SU-DHL-6 (cell line): ENCODE measurements at regions not wholly inside any gene's neighbourhood (a gene's known extent, or its start where the extent isn't known, plus 50 kb on each side); places are given as distances from the start of the nearest gene placed in this dataset.

Source experiments
- H2AFZ ChIP-seq: fragments of 200-600 bp; sonication (generic); 2 replicates; pipeline ENCODE4 v1.6.1; 2014; ENCODE audit warnings: low read depth, mild to moderate bottlenecking, moderate library complexity, mixed read lengths, antibody characterized with exemption, low read length; ENCODE audit not compliant: severe bottlenecking
- H3F3A ChIP-seq: fragments of 200-600 bp; shearing (Covaris generic); 2 replicates; pipeline ENCODE4 v1.6.0; 2016; ENCODE audit warnings: antibody characterized with exemption, mild to moderate bottlenecking; ENCODE audit not compliant: insufficient read depth
- H3K27ac ChIP-seq: fragments of 200-600 bp; sonication (generic); 2 replicates; pipeline ENCODE4 v1.5.1; 2016; ENCODE audit warnings: low read depth, mild to moderate bottlenecking, low read length, moderate library complexity, mixed read lengths
- H3K27me3 ChIP-seq: fragments of 200-600 bp; sonication (generic), shearing (Covaris generic); 2 replicates; pipeline ENCODE4 v1.6.0; 2014; ENCODE audit warnings: mild to moderate bottlenecking, low read length
- H3K36me3 ChIP-seq: fragments of 200-600 bp; sonication (generic); 2 replicates; pipeline ENCODE4 v1.6.1; 2014; ENCODE audit warnings: mild to moderate bottlenecking, low read length, mixed read lengths
- H3K4me2 ChIP-seq: fragments of 300-600, 200-600 bp; shearing (Covaris generic), sonication (generic); 2 replicates; pipeline ENCODE4 v1.6.0; 2014; ENCODE audit warnings: low read length, low read depth, mild to moderate bottlenecking; ENCODE audit not compliant: poor library complexity, severe bottlenecking
- H3K4me3 ChIP-seq: fragments of 200-600 bp; sonication (generic); 2 replicates; pipeline ENCODE4 v1.5.1; 2014; ENCODE audit warnings: antibody characterized with exemption, low read length, mild to moderate bottlenecking, mixed read lengths; ENCODE audit not compliant: insufficient read depth, poor library complexity, severe bottlenecking
- H3K79me2 ChIP-seq: fragments of 200-600 bp; sonication (generic); 2 replicates; pipeline ENCODE4 v1.6.1; 2014; ENCODE audit warnings: mild to moderate bottlenecking, low read length, moderate library complexity; ENCODE audit not compliant: insufficient read depth
- H3K9ac ChIP-seq: fragments of 200-600 bp; sonication (generic); 2 replicates; pipeline ENCODE4 v1.7.0; 2014; ENCODE audit warnings: mild to moderate bottlenecking, low read length
- H3K9me2 ChIP-seq: fragments of 200-600 bp; sonication (generic); replicated peaks from 2 replicates; pipeline ENCODE4 v1.6.1; 2014; ENCODE audit warnings: low read length; ENCODE audit not compliant: insufficient read depth
- H3K9me3 ChIP-seq: fragments of 200-600 bp; sonication (generic); 2 replicates; pipeline ENCODE4 v1.6.1; 2014; ENCODE audit warnings: low read length, mixed read lengths; ENCODE audit not compliant: insufficient read depth
- H4K20me1 ChIP-seq: fragments of 200-600 bp; sonication (generic); 2 replicates; pipeline ENCODE4 v1.6.1; 2014; ENCODE audit warnings: low read depth, mild to moderate bottlenecking, antibody characterized with exemption, low read length, moderate library complexity, mixed read lengths
- CTCF ChIP-seq: fragments of 200-600 bp; sonication (generic); IDR thresholded peaks from one replicate; pipeline ENCODE4 v1.5.1; 2017; ENCODE audit warnings: antibody characterized with exemption, mild to moderate bottlenecking, low read length, moderate library complexity; ENCODE audit not compliant: insufficient read depth, poor library complexity, severe bottlenecking
- EZH2phosphoT487 ChIP-seq: fragments of 200-600 bp; sonication (generic), shearing (Covaris generic); conservative IDR thresholded peaks from 2 replicates; pipeline ENCODE4 v1.6.1; 2018; ENCODE audit warnings: mild to moderate bottlenecking, antibody characterized with exemption, low read length, moderate library complexity, mixed read lengths

GRCh38 chr3:81289676-81290075 lies 471.8 kb downstream of the GBE1 start:
- H3K9me2 ChIP-seq: no peaks in the 10 kb centered on the region
- no peak overlapping the region for H3K9ac ChIP-seq
- no peaks in the 10 kb centered on the region for H3K9me3 ChIP-seq
- no peaks in the 10 kb centered on the region for H4K20me1 ChIP-seq
- no peaks in the 10 kb centered on the region for H3K36me3 ChIP-seq
- no peak for TF ChIP-seq EZH2phosphoT487
- no peak for TF ChIP-seq CTCF
- no peak overlapping the region for H3K4me3 ChIP-seq
- no peak overlapping the region for H2AFZ ChIP-seq
- no peaks in the 10 kb centered on the region for H3F3A ChIP-seq
- H3K4me2 ChIP-seq: no peak overlapping the region
- no peaks in the 10 kb centered on the region for H3K27me3 ChIP-seq
- H3K79me2 ChIP-seq: no peaks in the 10 kb centered on the region
- H3K27ac ChIP-seq: no peak overlapping the region

- H3K9ac ChIP-seq: no peak overlapping the region
- no peak overlapping the region for H3K4me2 ChIP-seq
- H2AFZ ChIP-seq: no peak overlapping the region
- H3K9me2 ChIP-seq: no peaks in the 10 kb centered on the region
- H3K79me2 ChIP-seq: no peaks in the 10 kb centered on the region
- H3K36me3 ChIP-seq: no peaks in the 10 kb centered on the region
- no peaks in the 10 kb centered on the region for H3F3A ChIP-seq
- TF ChIP-seq EZH2phosphoT487: no peak
- no peak for TF ChIP-seq CTCF
- no peak overlapping the region for H3K4me3 ChIP-seq
- H3K27me3 ChIP-seq: no peaks in the 10 kb centered on the region
- H3K27ac ChIP-seq: no peak overlapping the region
- H3K9me3 ChIP-seq: no peaks in the 10 kb centered on the region
- H4K20me1 ChIP-seq: no peaks in the 10 kb centered on the region
These were observed 481.7 kb downstream of the GBE1 start for GRCh38 chr3:81279481-81280379.

- Histone ChIP-seq H3K4me2 (no peak overlapping the region), H3K36me3 (no peaks in the 10 kb centered on the region), H3K9me3 (no peaks in the 10 kb centered on the region), H3K27me3 (no peaks in the 10 kb centered on the region), H3K4me3 (no peak overlapping the region), H3K9me2 (no peaks in the 10 kb centered on the region), H3K9ac (no peak overlapping the region), H3K79me2 (no peaks in the 10 kb centered on the region), H4K20me1 (no peaks in the 10 kb centered on the region), H3K27ac (no peak overlapping the region), H3F3A (no peaks in the 10 kb centered on the region), H2AFZ (no peak overlapping the region)
- TF ChIP-seq EZH2phosphoT487 (no peak), CTCF (no peak)
These were observed 483.6 kb downstream of the GBE1 start for GRCh38 chr3:81277853-81278252.
